ENCODE measurements at regions not wholly inside any gene's neighbourhood (a gene's known extent, or its start where the extent isn't known, plus 50 kb on each side); places are given as distances from the start of the nearest gene placed in this dataset.

DNA sequence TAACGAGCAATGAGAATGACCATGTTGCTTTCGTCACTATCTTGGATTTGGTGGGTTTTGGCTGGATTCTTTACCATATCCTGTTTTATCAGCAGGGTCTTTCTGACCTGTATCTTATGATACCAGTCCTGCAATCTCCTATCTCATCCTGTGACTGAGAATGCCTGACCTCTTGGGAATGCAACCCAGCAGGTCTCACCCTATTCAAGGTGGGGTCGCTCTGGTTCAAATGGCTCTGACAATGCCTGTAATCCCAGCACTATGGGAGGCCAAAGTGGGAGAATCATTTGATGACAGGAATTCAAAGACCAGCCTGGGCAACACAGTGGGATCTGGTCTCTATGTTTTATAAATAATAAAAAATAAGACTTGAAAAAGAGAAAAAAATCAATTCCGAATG is 173.5 kb downstream of the ACTR3 start:
- in situ Hi-C loops (cut with HindIII; ENCODE audit: low sequenced_read_pairs) = no loop called here
- no peak overlapping the region for H3K4me3 ChIP-seq (ENCODE audit: low read depth, low read length)
- TF ChIP-seq, protein P1, sequence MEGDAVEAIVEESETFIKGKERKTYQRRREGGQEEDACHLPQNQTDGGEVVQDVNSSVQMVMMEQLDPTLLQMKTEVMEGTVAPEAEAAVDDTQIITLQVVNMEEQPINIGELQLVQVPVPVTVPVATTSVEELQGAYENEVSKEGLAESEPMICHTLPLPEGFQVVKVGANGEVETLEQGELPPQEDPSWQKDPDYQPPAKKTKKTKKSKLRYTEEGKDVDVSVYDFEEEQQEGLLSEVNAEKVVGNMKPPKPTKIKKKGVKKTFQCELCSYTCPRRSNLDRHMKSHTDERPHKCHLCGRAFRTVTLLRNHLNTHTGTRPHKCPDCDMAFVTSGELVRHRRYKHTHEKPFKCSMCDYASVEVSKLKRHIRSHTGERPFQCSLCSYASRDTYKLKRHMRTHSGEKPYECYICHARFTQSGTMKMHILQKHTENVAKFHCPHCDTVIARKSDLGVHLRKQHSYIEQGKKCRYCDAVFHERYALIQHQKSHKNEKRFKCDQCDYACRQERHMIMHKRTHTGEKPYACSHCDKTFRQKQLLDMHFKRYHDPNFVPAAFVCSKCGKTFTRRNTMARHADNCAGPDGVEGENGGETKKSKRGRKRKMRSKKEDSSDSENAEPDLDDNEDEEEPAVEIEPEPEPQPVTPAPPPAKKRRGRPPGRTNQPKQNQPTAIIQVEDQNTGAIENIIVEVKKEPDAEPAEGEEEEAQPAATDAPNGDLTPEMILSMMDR (IDR thresholded peaks at IDR 0.05; ENCODE audit: low read depth, low read length) = no peak
- no peak for DNase-seq (ENCODE audit: low read depth, low spot score)

DNA sequence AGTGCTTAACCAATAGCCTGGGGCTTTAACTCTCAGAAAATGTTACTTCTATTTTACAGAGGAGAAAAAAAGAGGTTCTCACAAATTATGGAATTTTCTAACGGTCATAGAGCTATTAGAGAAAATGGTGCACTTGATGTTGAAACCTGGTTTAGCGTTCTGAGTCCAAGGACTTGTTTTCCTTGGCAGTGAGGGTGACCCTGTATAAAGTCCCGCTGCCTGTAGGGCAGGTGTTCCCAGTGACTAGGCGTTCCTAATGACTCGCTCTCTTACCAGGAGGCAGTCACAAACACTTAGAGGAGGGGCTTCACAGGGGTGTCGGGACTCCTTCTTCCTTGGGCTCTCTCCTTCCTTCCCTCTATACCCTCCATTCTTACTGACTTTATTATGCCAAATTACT is 175.8 kb downstream of the ACTR3 start:
- in situ Hi-C loops (cut with HindIII; ENCODE audit: low sequenced_read_pairs) = no loop called here
- DNase-seq (ENCODE audit: low read depth, low spot score) = no peak
- H3K4me3 ChIP-seq (ENCODE audit: low read depth, low read length) = no peak overlapping the region
- TF ChIP-seq, protein P1 (IDR thresholded peaks at IDR 0.05; ENCODE audit: low read depth, low read length) = no peak

DNA sequence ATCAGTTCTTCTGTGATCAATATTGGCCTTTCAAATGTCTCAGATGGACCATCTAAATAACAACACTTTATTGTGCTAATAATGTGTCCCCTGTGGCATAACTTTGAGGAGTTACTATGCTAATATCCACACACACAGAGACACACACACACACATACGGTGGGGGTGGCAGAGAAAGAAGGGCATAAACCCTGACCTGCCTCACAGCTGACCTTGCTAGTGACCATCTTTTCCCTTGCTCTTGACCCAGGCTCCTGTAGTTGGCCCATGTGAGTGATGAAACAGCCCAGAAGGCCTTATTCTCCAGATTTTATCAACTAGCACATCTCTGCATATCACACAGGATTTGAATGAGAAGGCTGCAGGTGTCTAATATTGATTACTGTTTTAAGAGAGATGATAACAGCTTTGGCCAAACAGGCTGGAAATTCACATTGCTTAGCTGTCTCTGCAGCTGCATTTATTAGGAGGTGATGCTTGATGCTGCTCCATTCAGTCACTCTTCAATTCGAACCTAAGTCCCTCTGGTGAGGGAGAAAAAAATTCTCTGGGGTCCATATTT is 176.4 kb downstream of the ACTR3 start:
- no peak for DNase-seq (ENCODE audit: low read depth, low spot score)
- TF ChIP-seq, protein P1 (IDR thresholded peaks at IDR 0.05; ENCODE audit: low read depth, low read length) = no peak
- no peak overlapping the region for H3K4me3 ChIP-seq (ENCODE audit: low read depth, low read length)
- in situ Hi-C loops (cut with HindIII; ENCODE audit: low sequenced_read_pairs) = no loop called here

DNA sequence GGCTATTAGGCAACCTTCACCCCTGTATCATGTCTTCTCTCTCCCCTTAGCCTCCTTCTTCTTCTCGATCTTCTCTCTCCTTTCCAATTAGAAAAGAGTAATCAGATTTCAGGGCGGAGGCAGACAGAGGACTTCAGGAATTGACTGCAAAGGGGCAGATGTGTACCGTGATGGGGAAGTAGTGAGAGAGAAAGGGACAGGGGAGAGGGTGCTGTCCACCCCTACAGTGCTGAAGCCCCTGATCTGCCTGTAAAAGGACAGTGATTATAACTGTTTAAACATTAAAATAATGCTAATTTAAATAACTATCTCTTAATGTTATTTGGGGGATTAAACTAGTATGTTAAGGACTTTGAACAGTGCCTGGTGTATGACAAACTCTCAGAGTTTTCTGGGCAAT is 178.5 kb downstream of the ACTR3 start:
- no peak for DNase-seq (ENCODE audit: low read depth, low spot score)
- in situ Hi-C loops (cut with HindIII; ENCODE audit: low sequenced_read_pairs) = no loop called here
- H3K4me3 ChIP-seq (ENCODE audit: low read depth, low read length) = no peak overlapping the region
- TF ChIP-seq, protein P1 (IDR thresholded peaks at IDR 0.05; ENCODE audit: low read depth, low read length) = no peak

DNA sequence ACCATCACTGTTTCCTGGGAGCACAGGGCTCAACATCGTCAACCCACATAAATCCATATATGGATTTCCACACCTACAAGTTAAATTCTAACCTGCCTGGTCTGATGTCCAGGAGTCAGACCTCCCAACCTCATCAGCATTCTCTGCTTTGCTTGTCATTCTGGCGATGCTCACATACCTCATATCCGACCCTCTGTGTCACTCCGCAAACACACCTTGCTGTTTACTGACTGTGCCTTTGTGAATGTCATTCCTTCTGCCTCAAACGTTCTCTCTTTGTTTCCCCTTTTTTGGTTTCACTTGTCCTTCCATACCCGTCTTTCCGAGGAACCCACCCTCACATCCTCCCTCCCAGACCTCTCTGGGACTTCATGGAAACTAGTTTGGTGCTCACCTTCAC is 187.1 kb downstream of the ACTR3 start:
- H3K4me3 ChIP-seq (ENCODE audit: low read depth, low read length) = no peak overlapping the region
- DNase-seq (ENCODE audit: low read depth, low spot score) = no peak
- TF ChIP-seq, protein P1 (IDR thresholded peaks at IDR 0.05; ENCODE audit: low read depth, low read length) = no peak
- in situ Hi-C loops (cut with HindIII; ENCODE audit: low sequenced_read_pairs) = no loop called here

DNA sequence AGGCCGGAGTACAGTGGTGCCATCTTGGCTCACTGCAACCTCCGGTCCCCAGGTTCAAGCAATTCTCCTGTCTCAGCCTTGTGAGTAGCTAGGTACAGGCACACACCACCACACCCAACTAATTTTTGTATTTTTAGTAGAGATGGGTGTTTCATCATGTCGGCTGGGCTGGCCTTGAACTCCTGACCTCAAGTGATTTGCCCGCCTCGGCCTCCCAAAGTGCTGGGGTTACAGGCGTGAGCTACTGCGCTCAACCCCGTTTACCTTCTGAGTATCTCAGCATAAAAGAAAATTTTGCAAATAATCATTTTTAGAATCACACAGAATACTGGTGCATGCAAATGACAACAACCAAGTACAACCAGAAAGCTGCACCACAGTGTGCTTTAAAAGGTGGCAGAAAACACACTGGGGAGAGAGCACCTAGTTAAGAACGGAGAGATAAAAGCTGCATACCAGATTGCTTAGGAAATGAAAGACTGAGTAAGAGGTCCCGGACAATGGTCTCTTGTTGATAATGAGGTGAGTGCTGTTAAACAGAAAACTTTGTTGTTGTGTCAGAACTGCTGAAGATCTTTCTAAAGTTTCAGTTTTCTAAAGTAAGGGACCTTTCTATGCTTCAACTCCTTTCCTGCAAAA is 189.6 kb downstream of the ACTR3 start:
- TF ChIP-seq, protein P1 (IDR thresholded peaks at IDR 0.05; ENCODE audit: low read depth, low read length) = no peak
- no peak for DNase-seq (ENCODE audit: low read depth, low spot score)
- in situ Hi-C loops (cut with HindIII; ENCODE audit: low sequenced_read_pairs) = no loop called here
- no peak overlapping the region for H3K4me3 ChIP-seq (ENCODE audit: low read depth, low read length)

Data from astrocyte of the spinal cord (primary cell).